ENCODE measurements at regions not wholly inside any gene's neighbourhood (a gene's known extent, or its start where the extent isn't known, plus 50 kb on each side); places are given as distances from the start of the nearest gene placed in this dataset.

DNA sequence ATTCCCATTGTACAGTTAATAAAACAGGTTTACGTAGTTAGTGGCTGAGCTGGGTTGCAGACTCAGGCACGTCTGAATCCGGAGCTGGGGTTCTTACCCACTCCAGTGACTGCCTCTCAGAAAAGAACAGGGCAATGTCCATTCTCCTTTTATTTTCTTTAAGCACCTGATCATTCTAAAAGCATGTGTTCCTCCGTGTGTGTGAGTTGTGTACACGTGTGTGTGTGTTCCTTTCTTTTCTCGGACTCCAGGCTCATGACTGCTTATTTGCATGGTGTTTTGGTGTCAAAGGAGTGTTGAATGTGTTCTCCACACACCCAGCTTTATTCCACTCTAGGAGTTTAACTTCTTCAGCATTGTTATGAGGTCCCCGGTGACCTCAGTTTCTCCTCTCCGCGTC is 260.1 kb downstream of the SNX10 start:
- TF ChIP-seq, protein P1, sequence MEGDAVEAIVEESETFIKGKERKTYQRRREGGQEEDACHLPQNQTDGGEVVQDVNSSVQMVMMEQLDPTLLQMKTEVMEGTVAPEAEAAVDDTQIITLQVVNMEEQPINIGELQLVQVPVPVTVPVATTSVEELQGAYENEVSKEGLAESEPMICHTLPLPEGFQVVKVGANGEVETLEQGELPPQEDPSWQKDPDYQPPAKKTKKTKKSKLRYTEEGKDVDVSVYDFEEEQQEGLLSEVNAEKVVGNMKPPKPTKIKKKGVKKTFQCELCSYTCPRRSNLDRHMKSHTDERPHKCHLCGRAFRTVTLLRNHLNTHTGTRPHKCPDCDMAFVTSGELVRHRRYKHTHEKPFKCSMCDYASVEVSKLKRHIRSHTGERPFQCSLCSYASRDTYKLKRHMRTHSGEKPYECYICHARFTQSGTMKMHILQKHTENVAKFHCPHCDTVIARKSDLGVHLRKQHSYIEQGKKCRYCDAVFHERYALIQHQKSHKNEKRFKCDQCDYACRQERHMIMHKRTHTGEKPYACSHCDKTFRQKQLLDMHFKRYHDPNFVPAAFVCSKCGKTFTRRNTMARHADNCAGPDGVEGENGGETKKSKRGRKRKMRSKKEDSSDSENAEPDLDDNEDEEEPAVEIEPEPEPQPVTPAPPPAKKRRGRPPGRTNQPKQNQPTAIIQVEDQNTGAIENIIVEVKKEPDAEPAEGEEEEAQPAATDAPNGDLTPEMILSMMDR (conservative IDR thresholded peaks at IDR 0.05 in 1 of 2, IDR thresholded peaks at IDR 0.05 in 1 of 2; ENCODE audit: extremely low read depth in 1 of 2, insufficient read depth in 1 of 2, low read depth in 1 of 2, low read length in 2 of 2): no peak
- no peak for TF ChIP-seq EZH2 (IDR thresholded peaks at IDR 0.05; ENCODE audit: borderline replicate concordance, low read length)
